ENCODE measurements at regions not wholly inside any gene's neighbourhood (a gene's known extent, or its start where the extent isn't known, plus 50 kb on each side); places are given as distances from the start of the nearest gene placed in this dataset.

DNA sequence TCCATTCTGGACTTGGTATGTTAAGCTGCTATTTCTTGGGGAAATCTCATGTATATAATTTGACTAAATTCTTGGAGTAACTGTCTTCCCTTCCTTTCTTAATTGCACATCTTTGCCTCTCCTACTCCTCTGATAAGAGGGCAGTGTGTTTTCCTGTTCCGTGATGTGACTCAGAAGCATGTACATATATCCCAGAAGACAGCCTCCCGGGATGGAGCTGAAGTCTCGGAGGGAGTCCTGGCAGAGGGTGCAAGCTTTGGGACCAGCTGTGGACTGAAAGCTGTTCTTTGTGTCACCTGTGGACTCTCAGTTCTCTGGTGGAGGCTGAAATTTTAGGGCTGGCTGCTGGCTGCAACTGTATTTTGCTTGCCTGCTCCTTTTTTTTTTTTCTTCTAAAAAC is 54.7 kb upstream of the MGAT5 start:
- H3K4me3 ChIP-seq (ENCODE audit: low read length in 2 of 2) = no peak overlapping the region
- H3K9me3 ChIP-seq (ENCODE audit: control insufficient read depth in 2 of 2, insufficient read depth in 1 of 2, low read length in 1 of 2) = no peaks in the 10 kb centered on the region
- peaks cover 13 to 15% of the 10 kb centered on the region in 2 donors for H3K4me1 ChIP-seq (ENCODE audit: control insufficient read depth in 2 of 2, insufficient read depth in 2 of 2, low read length in 2 of 2)
- no peak for DNase-seq (ENCODE audit: low read depth in 6 of 9, low spot score in 9 of 9)
- no peak overlapping the region for H3K27ac ChIP-seq (ENCODE audit: low read depth in 1 of 2, low read length in 1 of 2)
- H3K27me3 ChIP-seq (ENCODE audit: control insufficient read depth in 2 of 2, insufficient read depth in 1 of 2, low read length in 1 of 2) = no peaks in the 10 kb centered on the region
- H3K36me3 ChIP-seq (ENCODE audit: control insufficient read depth in 2 of 2, insufficient read depth in 2 of 2, low read length in 1 of 2) = no peaks in the 10 kb centered on the region
- WGBS = 99% methylated on average over 3 of the region's 3 CpGs

DNA sequence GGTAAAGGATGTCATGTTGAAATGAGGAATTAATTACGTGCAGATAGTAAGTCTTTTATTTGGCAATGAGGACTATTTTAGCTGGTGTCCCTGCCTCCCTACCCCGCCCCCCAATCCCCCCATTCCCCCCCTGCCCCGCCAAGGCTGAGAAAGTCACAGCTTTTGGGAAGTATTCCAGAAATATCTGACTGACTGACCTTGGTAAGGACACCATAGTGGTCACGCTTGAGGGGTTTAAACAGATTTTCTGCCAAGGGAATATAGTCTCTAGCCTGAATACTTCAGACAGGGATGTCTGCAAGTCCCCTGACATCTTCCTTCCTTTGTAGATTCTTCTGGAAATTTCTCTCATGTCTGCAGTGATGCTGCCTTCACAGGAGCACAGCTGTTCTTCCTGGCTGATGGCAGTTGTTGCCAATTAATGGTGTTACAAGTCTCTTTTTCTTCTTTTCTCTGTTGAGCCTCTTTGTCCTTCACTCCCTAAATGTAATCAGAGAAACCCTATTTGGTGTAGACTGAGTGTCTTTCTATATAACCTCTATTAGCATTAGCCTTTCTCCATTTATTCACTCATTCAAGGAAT is 53.7 kb upstream of the MGAT5 start:
- Histone ChIP-seq H3K36me3 (ENCODE audit: control insufficient read depth in 2 of 2, insufficient read depth in 2 of 2, low read length in 1 of 2) (no peaks in the 10 kb centered on the region), H3K4me1 (ENCODE audit: control insufficient read depth in 2 of 2, insufficient read depth in 2 of 2, low read length in 2 of 2) (peaks cover 15 to 19% of the 10 kb centered on the region in 2 donors), H3K27ac (ENCODE audit: low read depth in 1 of 2, low read length in 1 of 2) (no peak overlapping the region), H3K27me3 (ENCODE audit: control insufficient read depth in 2 of 2, insufficient read depth in 1 of 2, low read length in 1 of 2) (no peaks in the 10 kb centered on the region), H3K9me3 (ENCODE audit: control insufficient read depth in 2 of 2, insufficient read depth in 1 of 2, low read length in 1 of 2) (no peaks in the 10 kb centered on the region), H3K4me3 (ENCODE audit: low read length in 2 of 2) (no peak overlapping the region)
- DNase-seq (ENCODE audit: low read depth in 6 of 9, low spot score in 9 of 9) = no peak
- 93% methylated on average over 4 of the region's 4 CpGs for WGBS

DNA sequence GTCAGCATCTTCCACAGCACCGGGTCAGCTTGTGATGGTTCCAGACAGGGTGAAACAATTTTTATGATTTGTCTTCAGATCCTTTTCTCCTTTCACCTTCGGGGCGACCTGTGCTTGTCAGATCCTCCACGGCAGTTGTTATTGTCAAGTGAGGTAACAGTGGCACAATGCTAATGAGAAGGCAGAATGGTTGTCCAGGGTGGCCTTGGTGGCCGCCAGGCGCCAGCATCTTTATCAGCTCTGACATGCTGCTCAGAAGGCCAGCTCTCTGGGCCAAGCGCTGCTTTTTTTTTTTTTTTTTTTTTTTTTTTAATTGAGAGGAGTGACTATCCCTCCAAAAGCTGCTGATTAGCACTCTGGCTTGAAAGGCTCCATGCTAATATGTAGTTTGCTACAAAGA is 52.3 kb upstream of the MGAT5 start:
- peaks cover 17 to 28% of the 10 kb centered on the region in 2 donors for H3K4me1 ChIP-seq (ENCODE audit: control insufficient read depth in 2 of 2, insufficient read depth in 2 of 2, low read length in 2 of 2)
- DNase-seq (ENCODE audit: low read depth in 6 of 9, low spot score in 9 of 9) = no peak
- no peaks in the 10 kb centered on the region for H3K27me3 ChIP-seq (ENCODE audit: control insufficient read depth in 2 of 2, insufficient read depth in 1 of 2, low read length in 1 of 2)
- H3K36me3 ChIP-seq (ENCODE audit: control insufficient read depth in 2 of 2, insufficient read depth in 2 of 2, low read length in 1 of 2) = no peaks in the 10 kb centered on the region
- no peaks in the 10 kb centered on the region for H3K9me3 ChIP-seq (ENCODE audit: control insufficient read depth in 2 of 2, insufficient read depth in 1 of 2, low read length in 1 of 2)
- no peak overlapping the region for H3K4me3 ChIP-seq (ENCODE audit: low read length in 2 of 2)
- H3K27ac ChIP-seq (ENCODE audit: low read depth in 1 of 2, low read length in 1 of 2) = no peak overlapping the region
- WGBS = 97% methylated on average over 7 of the region's 7 CpGs

GRCh38 chr2:134202371-134202770 is 51.5 kb upstream of the MGAT5 start:
- H3K27me3 ChIP-seq (ENCODE audit: control insufficient read depth in 2 of 2, insufficient read depth in 1 of 2, low read length in 1 of 2) = no peaks in the 10 kb centered on the region
- no peaks in the 10 kb centered on the region for H3K36me3 ChIP-seq (ENCODE audit: control insufficient read depth in 2 of 2, insufficient read depth in 2 of 2, low read length in 1 of 2)
- peaks cover 14 to 34% of the 10 kb centered on the region in 2 donors for H3K4me1 ChIP-seq (ENCODE audit: control insufficient read depth in 2 of 2, insufficient read depth in 2 of 2, low read length in 2 of 2)
- H3K4me3 ChIP-seq (ENCODE audit: low read length in 2 of 2) = no peak overlapping the region
- WGBS = 96% methylated on average over 4 of the region's 4 CpGs
- no peak for DNase-seq (ENCODE audit: low read depth in 6 of 9, low spot score in 9 of 9)
- no peak overlapping the region for H3K27ac ChIP-seq (ENCODE audit: low read depth in 1 of 2, low read length in 1 of 2)
- no peaks in the 10 kb centered on the region for H3K9me3 ChIP-seq (ENCODE audit: control insufficient read depth in 2 of 2, insufficient read depth in 1 of 2, low read length in 1 of 2)

- DNase-seq (ENCODE audit: low read depth in 6 of 9, low spot score in 9 of 9) = no peak
- Histone ChIP-seq H3K4me3 (ENCODE audit: low read length in 2 of 2) (no peak overlapping the region), H3K9me3 (ENCODE audit: control insufficient read depth in 2 of 2, insufficient read depth in 1 of 2, low read length in 1 of 2) (no peaks in the 10 kb centered on the region), H3K36me3 (ENCODE audit: control insufficient read depth in 2 of 2, insufficient read depth in 2 of 2, low read length in 1 of 2) (no peaks in the 10 kb centered on the region), H3K27me3 (ENCODE audit: control insufficient read depth in 2 of 2, insufficient read depth in 1 of 2, low read length in 1 of 2) (no peaks in the 10 kb centered on the region), H3K4me1 (ENCODE audit: control insufficient read depth in 2 of 2, insufficient read depth in 2 of 2, low read length in 2 of 2) (peaks cover 10 to 32% of the 10 kb centered on the region in 2 donors), H3K27ac (ENCODE audit: low read depth in 1 of 2, low read length in 1 of 2) (no peak overlapping the region)
Measured at GRCh38 chr2:134203175-134203574, 50.7 kb upstream of the MGAT5 start.
